Neural progenitor cell (in vitro differentiated cells): ENCODE measurements at regions not wholly inside any gene's neighbourhood (a gene's known extent, or its start where the extent isn't known, plus 50 kb on each side); places are given as distances from the start of the nearest gene placed in this dataset.

ENCODE experiments used
- EZH2 ChIP-seq: fragments of 200-600 bp; sonication (generic); IDR thresholded peaks from 2 replicates; pipeline ENCODE4 v1.6.1; 2017; ENCODE audit warnings: antibody characterized with exemption, mild to moderate bottlenecking, moderate library complexity
- TF ChIP-seq, protein P1 (sequence below): fragments of 200-600 bp; sonication (generic); IDR thresholded peaks from 2 replicates; pipeline ENCODE4 v1.5.1; 2017; ENCODE audit warnings: antibody characterized with exemption, mild to moderate bottlenecking

- TF ChIP-seq, protein P1, sequence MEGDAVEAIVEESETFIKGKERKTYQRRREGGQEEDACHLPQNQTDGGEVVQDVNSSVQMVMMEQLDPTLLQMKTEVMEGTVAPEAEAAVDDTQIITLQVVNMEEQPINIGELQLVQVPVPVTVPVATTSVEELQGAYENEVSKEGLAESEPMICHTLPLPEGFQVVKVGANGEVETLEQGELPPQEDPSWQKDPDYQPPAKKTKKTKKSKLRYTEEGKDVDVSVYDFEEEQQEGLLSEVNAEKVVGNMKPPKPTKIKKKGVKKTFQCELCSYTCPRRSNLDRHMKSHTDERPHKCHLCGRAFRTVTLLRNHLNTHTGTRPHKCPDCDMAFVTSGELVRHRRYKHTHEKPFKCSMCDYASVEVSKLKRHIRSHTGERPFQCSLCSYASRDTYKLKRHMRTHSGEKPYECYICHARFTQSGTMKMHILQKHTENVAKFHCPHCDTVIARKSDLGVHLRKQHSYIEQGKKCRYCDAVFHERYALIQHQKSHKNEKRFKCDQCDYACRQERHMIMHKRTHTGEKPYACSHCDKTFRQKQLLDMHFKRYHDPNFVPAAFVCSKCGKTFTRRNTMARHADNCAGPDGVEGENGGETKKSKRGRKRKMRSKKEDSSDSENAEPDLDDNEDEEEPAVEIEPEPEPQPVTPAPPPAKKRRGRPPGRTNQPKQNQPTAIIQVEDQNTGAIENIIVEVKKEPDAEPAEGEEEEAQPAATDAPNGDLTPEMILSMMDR = no peak
- no peak for TF ChIP-seq EZH2
Measured at GRCh38 chr4:149891426-149891825, 75.8 kb upstream of the IQCM start.
